Caco-2 (cell line): ENCODE measurements at regions not wholly inside any gene's neighbourhood (a gene's known extent, or its start where the extent isn't known, plus 50 kb on each side); places are given as distances from the start of the nearest gene placed in this dataset.

Experiments
- BruUV-seq: library from RNA; stranded (reverse); fragments of 400-500 nt; replicated peaks from 2 replicates; lab custom pipeline; 2021; lab: Mats Ljungman, UMichigan
- CTCF ChIA-PET: fragments of 300-600 bp; sonication (Branson Sonifier 250); formaldehyde crosslinking; loops from one replicate; lab custom pipeline; 2022; ENCODE audit warnings: antibody characterized with exemption; lab: Charles Lee
- POLR2A ChIA-PET: fragments of 300-600 bp; sonication (Branson Sonifier 250); formaldehyde crosslinking; loops from one replicate; lab custom pipeline; 2022; ENCODE audit warnings: antibody characterized with exemption; lab: Charles Lee
- DNase-seq, 2 experiments: peaks; one replicate each; pipeline versions ENCODE4 v3.0.0 to v3.0.0-alpha.2; 2020 to 2022
- H3K27me3 ChIP-seq: replicated peaks from 2 replicates; pipeline ENCODE4 v1.6.0; 2011; ENCODE audit warnings: low read length; ENCODE audit not compliant: control insufficient read depth, insufficient read depth
- H3K36me3 ChIP-seq: 2 replicates; pipeline ENCODE4 v1.5.1; 2011; ENCODE audit warnings: low read length; ENCODE audit not compliant: control insufficient read depth, insufficient read depth
- H3K4me1 ChIP-seq: fragments of 250-450 bp; sonication (Bioruptor Pico); 2 replicates; pipeline ENCODE4 v1.5.1; 2020; ENCODE audit warnings: mild to moderate bottlenecking
- H3K4me3 ChIP-seq: 2 replicates; pipeline ENCODE4 v1.5.1; 2011; ENCODE audit warnings: low read depth, mild to moderate bottlenecking, control low read depth, low read length
- H3K9me3 ChIP-seq: fragments of 250-450 bp; sonication (Bioruptor Pico); 2 replicates; pipeline ENCODE4 v1.5.1; 2020; ENCODE audit warnings: mild to moderate bottlenecking, moderate library complexity
- H3K27ac Mint-ChIP-seq: one replicate; pipeline ENCODE4 v1.8.0; 2022; ENCODE audit warnings: mixed read lengths; ENCODE audit not compliant: unreplicated experiment
- H3K27me3 Mint-ChIP-seq: one replicate; pipeline ENCODE4 v1.8.0; 2022; ENCODE audit warnings: mixed read lengths; ENCODE audit not compliant: insufficient read depth, unreplicated experiment
- H3K36me3 Mint-ChIP-seq: one replicate; pipeline ENCODE4 v1.8.0; 2022; ENCODE audit warnings: mild to moderate bottlenecking, mixed read lengths; ENCODE audit not compliant: insufficient read depth, unreplicated experiment
- H3K4me1 Mint-ChIP-seq: one replicate; pipeline ENCODE4 v1.8.0; 2022; ENCODE audit warnings: low read depth, mixed read lengths; ENCODE audit not compliant: unreplicated experiment
- H3K4me3 Mint-ChIP-seq: one replicate; pipeline ENCODE4 v1.8.0; 2022; ENCODE audit warnings: mild to moderate bottlenecking, moderate library complexity, mixed read lengths; ENCODE audit not compliant: unreplicated experiment
- H3K9me3 Mint-ChIP-seq: one replicate; pipeline ENCODE4 v1.8.0; 2022; ENCODE audit warnings: mixed read lengths; ENCODE audit not compliant: unreplicated experiment
- intact Hi-C: fragments of 100-400 bp; cut with micrococcal nuclease; formaldehyde crosslinking; loops from one replicate; pipeline ENCODE4 v1.10.0; 2022; ENCODE audit not compliant: unreplicated experiment
- TF ChIP-seq, protein P1 (sequence below), 2 experiments: fragments of 200-600 bp in 1 of 2; IDR thresholded peaks; 1 replicate in 1 of 2; 2 replicates in 1 of 2; pipeline versions ENCODE4 v1.5.1 to v1.8.0; 2011 to 2022; ENCODE audit warnings: antibody characterized with exemption in 1 of 2, control low read depth in 1 of 2, inconsistent platforms in 1 of 2, low read depth in 1 of 2, low read length in 1 of 2, mild to moderate bottlenecking in 1 of 2, moderate library complexity in 1 of 2; ENCODE audit not compliant: insufficient read depth in 1 of 2, severe bottlenecking in 1 of 2, unreplicated experiment in 1 of 2

DNA sequence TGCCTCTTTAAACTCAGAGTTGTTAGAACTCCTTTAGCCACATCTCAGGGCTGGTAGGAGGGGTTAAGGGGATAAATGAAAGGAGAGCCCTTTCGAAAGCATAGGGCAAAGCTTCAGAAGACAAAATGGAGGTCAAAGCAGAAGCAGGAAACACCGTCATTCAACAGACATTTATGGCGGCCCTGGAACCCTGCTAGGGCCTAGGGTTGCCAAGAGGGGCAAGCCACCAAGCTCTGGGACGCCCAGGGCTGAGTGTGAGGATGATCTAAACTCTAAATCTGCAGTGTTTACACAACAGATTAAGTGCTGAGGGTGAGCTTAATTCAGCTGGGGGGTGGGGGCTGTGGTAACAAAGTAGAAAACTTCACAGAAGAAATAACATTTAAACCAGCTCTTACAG lies 79.0 kb upstream of the NFE2L3 start:
- Mint-ChIP-seq H3K27me3 (no peaks in the 10 kb centered on the region), H3K4me3 (no peak overlapping the region), H3K27ac (peak overlapping the region; percentile 38), H3K9me3 (no peaks in the 10 kb centered on the region), H3K36me3 (no peaks in the 10 kb centered on the region), H3K4me1 (peaks cover 9% of the 10 kb centered on the region)
- no peaks in the 10 kb centered on the region for H3K27me3 ChIP-seq
- no peaks in the 10 kb centered on the region for H3K36me3 ChIP-seq
- POLR2A ChIA-PET = no interaction called here
- TF ChIP-seq, protein P1, sequence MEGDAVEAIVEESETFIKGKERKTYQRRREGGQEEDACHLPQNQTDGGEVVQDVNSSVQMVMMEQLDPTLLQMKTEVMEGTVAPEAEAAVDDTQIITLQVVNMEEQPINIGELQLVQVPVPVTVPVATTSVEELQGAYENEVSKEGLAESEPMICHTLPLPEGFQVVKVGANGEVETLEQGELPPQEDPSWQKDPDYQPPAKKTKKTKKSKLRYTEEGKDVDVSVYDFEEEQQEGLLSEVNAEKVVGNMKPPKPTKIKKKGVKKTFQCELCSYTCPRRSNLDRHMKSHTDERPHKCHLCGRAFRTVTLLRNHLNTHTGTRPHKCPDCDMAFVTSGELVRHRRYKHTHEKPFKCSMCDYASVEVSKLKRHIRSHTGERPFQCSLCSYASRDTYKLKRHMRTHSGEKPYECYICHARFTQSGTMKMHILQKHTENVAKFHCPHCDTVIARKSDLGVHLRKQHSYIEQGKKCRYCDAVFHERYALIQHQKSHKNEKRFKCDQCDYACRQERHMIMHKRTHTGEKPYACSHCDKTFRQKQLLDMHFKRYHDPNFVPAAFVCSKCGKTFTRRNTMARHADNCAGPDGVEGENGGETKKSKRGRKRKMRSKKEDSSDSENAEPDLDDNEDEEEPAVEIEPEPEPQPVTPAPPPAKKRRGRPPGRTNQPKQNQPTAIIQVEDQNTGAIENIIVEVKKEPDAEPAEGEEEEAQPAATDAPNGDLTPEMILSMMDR (IDR thresholded peaks at IDR 0.05; ENCODE audit: insufficient read depth in 1 of 2, low read depth in 1 of 2, low read length in 1 of 2, severe bottlenecking in 1 of 2, unreplicated experiment in 1 of 2) = no peak
- BruUV-seq = no TSS peak
- H3K4me3 ChIP-seq = no peak overlapping the region
- peaks cover 6% of the 10 kb centered on the region; the same call in 1 of the 2 replicates for H3K4me1 ChIP-seq
- DNase-seq = no peak
- CTCF ChIA-PET = interaction anchor here (0.6 kb wide), 1 partner anchor 1088 kb away, joined by 3 read pairs; no protein-coding TSS in a partner anchor
- intact Hi-C loops = no loop called here
- no peaks in the 10 kb centered on the region for H3K9me3 ChIP-seq

GRCh38 chr7:26074919-26075318 lies 77.1 kb upstream of the NFE2L3 start:
- TF ChIP-seq, protein P1 (IDR thresholded peaks at IDR 0.05; ENCODE audit: insufficient read depth in 1 of 2, low read depth in 1 of 2, low read length in 1 of 2, severe bottlenecking in 1 of 2, unreplicated experiment in 1 of 2) = no peak
- Mint-ChIP-seq H3K4me3 (no peak overlapping the region), H3K27ac (no peak overlapping the region), H3K4me1 (peaks cover 9% of the 10 kb centered on the region), H3K27me3 (no peaks in the 10 kb centered on the region), H3K9me3 (no peaks in the 10 kb centered on the region), H3K36me3 (no peaks in the 10 kb centered on the region)
- POLR2A ChIA-PET = no interaction called here
- CTCF ChIA-PET = no interaction called here
- DNase-seq = no peak
- Histone ChIP-seq H3K36me3 (no peaks in the 10 kb centered on the region), H3K9me3 (no peaks in the 10 kb centered on the region), H3K27me3 (no peaks in the 10 kb centered on the region), H3K4me3 (no peak overlapping the region), H3K4me1 (peaks cover 8% of the 10 kb centered on the region; the same call in 1 of the 2 replicates)
- intact Hi-C loops = no loop called here
- no TSS peak for BruUV-seq

- no peak overlapping the region for H3K4me3 Mint-ChIP-seq
- H3K36me3 Mint-ChIP-seq = no peaks in the 10 kb centered on the region
- no TSS peak for BruUV-seq
- H3K4me1 Mint-ChIP-seq = peaks cover 17% of the 10 kb centered on the region
- no peaks in the 10 kb centered on the region for H3K27me3 Mint-ChIP-seq
- Histone ChIP-seq H3K4me1 (peaks cover 22% of the 10 kb centered on the region), H3K27me3 (no peaks in the 10 kb centered on the region), H3K9me3 (no peaks in the 10 kb centered on the region), H3K36me3 (no peaks in the 10 kb centered on the region), H3K4me3 (no peak overlapping the region)
- H3K27ac Mint-ChIP-seq = no peak overlapping the region
- intact Hi-C loops = no loop called here
- CTCF ChIA-PET = no interaction called here
- POLR2A ChIA-PET = no interaction called here
- H3K9me3 Mint-ChIP-seq = no peaks in the 10 kb centered on the region
- DNase-seq = no peak
- TF ChIP-seq, protein P1 (IDR thresholded peaks at IDR 0.05; ENCODE audit: insufficient read depth in 1 of 2, low read depth in 1 of 2, low read length in 1 of 2, severe bottlenecking in 1 of 2, unreplicated experiment in 1 of 2) = no peak
These were observed 75.3 kb upstream of the NFE2L3 start for GRCh38 chr7:26076691-26077090.
